Dermis blood vessel endothelial cell (primary cell): ENCODE measurements at regions not wholly inside any gene's neighbourhood (a gene's known extent, or its start where the extent isn't known, plus 50 kb on each side); places are given as distances from the start of the nearest gene placed in this dataset.

Experiments
- DNase-seq: peaks from one replicate; pipeline ENCODE4 v3.0.0; 2010

- DNase-seq = peak; percentile 80
Measured at GRCh38 chr3:117997201-117998049, 1037.2 kb downstream of the IGSF11 start.

GRCh38 chr3:117998071-117998470 is 1036.6 kb downstream of the IGSF11 start:
- no peak for DNase-seq

GRCh38 chr3:118000219-118000618 is 1034.4 kb downstream of the IGSF11 start:
- DNase-seq = no peak

- no peak for DNase-seq
Measured at GRCh38 chr3:118001380-118001779, 1033.3 kb downstream of the IGSF11 start.

- DNase-seq = no peak
Measured at GRCh38 chr3:118011910-118012309, 1022.7 kb downstream of the IGSF11 start.

GRCh38 chr3:118029049-118029448 is 1005.6 kb downstream of the IGSF11 start:
- no peak for DNase-seq

GRCh38 chr3:118036215-118036614 is 998.4 kb downstream of the IGSF11 start:
- DNase-seq = no peak

GRCh38 chr3:118055381-118055780 is 979.3 kb downstream of the IGSF11 start:
- DNase-seq = no peak

GRCh38 chr3:118057086-118057485 is 977.6 kb downstream of the IGSF11 start:
- no peak for DNase-seq

- DNase-seq = no peak
Measured at GRCh38 chr3:118059096-118059495, 975.5 kb downstream of the IGSF11 start.

- no peak for DNase-seq
Measured at GRCh38 chr3:118067439-118067838, 967.2 kb downstream of the IGSF11 start.

GRCh38 chr3:118075873-118076272 is 958.8 kb downstream of the IGSF11 start:
- DNase-seq = no peak

- DNase-seq = no peak
Measured at GRCh38 chr3:118077332-118077731, 957.3 kb downstream of the IGSF11 start.

- DNase-seq = no peak
Measured at GRCh38 chr3:118080889-118081288, 953.8 kb downstream of the IGSF11 start.

- no peak for DNase-seq
Measured at GRCh38 chr3:118088696-118089095, 946.0 kb downstream of the IGSF11 start.

- DNase-seq = no peak
Measured at GRCh38 chr3:118089563-118089962, 945.1 kb downstream of the IGSF11 start.

- no peak for DNase-seq
Measured at GRCh38 chr3:118097226-118097625, 937.4 kb downstream of the IGSF11 start.

- no peak for DNase-seq
Measured at GRCh38 chr3:118097660-118098059, 937.0 kb downstream of the IGSF11 start.

GRCh38 chr3:118098827-118099226 is 935.8 kb downstream of the IGSF11 start:
- DNase-seq = no peak

- no peak for DNase-seq
Measured at GRCh38 chr3:118101891-118102290, 932.8 kb downstream of the IGSF11 start.

GRCh38 chr3:118102737-118103136 is 931.9 kb downstream of the IGSF11 start:
- DNase-seq = no peak

GRCh38 chr3:118108201-118108600 is 926.4 kb downstream of the IGSF11 start:
- no peak for DNase-seq

- no peak for DNase-seq
Measured at GRCh38 chr3:118108769-118109168, 925.9 kb downstream of the IGSF11 start.

GRCh38 chr3:118110211-118110610 is 924.4 kb downstream of the IGSF11 start:
- no peak for DNase-seq

- DNase-seq = no peak
Measured at GRCh38 chr3:118116991-118117390, 917.7 kb downstream of the IGSF11 start.
